Neuron (in vitro differentiated cells): ENCODE measurements at regions not wholly inside any gene's neighbourhood (a gene's known extent, or its start where the extent isn't known, plus 50 kb on each side); places are given as distances from the start of the nearest gene placed in this dataset.
"Not testable (repeated sequence)": the region's sequence is repeated elsewhere in the genome, so short reads cannot be mapped to it uniquely, and the experiment has no call there.

Experiments
- H2AFZ ChIP-seq: one replicate; pipeline ENCODE4 v1.6.1; 2013; ENCODE audit warnings: low read depth, mild to moderate bottlenecking, inconsistent platforms, low read length, moderate library complexity
- H3K27me3 ChIP-seq: one replicate; pipeline ENCODE4 v1.6.1; 2013; ENCODE audit warnings: low read length; ENCODE audit not compliant: insufficient read depth
- H3K36me3 ChIP-seq: one replicate; pipeline ENCODE4 v1.6.1; 2013; ENCODE audit warnings: low read length; ENCODE audit not compliant: insufficient read depth
- H3K4me1 ChIP-seq: one replicate; pipeline ENCODE4 v1.6.1; 2013; ENCODE audit warnings: low read length; ENCODE audit not compliant: insufficient read depth
- H3K4me3 ChIP-seq: 2 replicates; pipeline ENCODE4 v1.5.1; 2013; ENCODE audit warnings: mild to moderate bottlenecking, low read length, moderate library complexity
- H3K9me3 ChIP-seq: one replicate; pipeline ENCODE4 v1.6.1; 2013; ENCODE audit warnings: low read length

- no peaks in the 10 kb centered on the region for H3K4me1 ChIP-seq
- no peaks in the 10 kb centered on the region for H3K9me3 ChIP-seq
- no peak overlapping the region for H2AFZ ChIP-seq
- no peak overlapping the region for H3K4me3 ChIP-seq
- H3K36me3 ChIP-seq, result no peaks in the 10 kb centered on the region
- no peaks in the 10 kb centered on the region for H3K27me3 ChIP-seq
Observed at GRCh38 chr13:90889906-90890834, 457.3 kb upstream of the MIR17HG start.

GRCh38 chr13:90891329-90891728, 456.2 kb upstream of the MIR17HG start:
- Histone ChIP-seq H2AFZ (no peak overlapping the region), H3K27me3 (no peaks in the 10 kb centered on the region), H3K4me1 (peaks cover 5% of the 10 kb centered on the region), H3K9me3 (no peaks in the 10 kb centered on the region), H3K4me3 (no peak overlapping the region), H3K36me3 (no peaks in the 10 kb centered on the region)

GRCh38 chr13:90893199-90893598, 454.3 kb upstream of the MIR17HG start:
- H3K4me3 ChIP-seq, H3K27me3 ChIP-seq, H3K36me3 ChIP-seq, H3K9me3 ChIP-seq, H3K4me1 ChIP-seq, H2AFZ ChIP-seq: not testable (repeated sequence)

- H3K27me3 ChIP-seq, result no peaks in the 10 kb centered on the region
Observed at GRCh38 chr13:90896002-90896401, 451.5 kb upstream of the MIR17HG start.

GRCh38 chr13:90898811-90899210, 448.7 kb upstream of the MIR17HG start:
- Histone ChIP-seq H3K36me3 (no peaks in the 10 kb centered on the region), H3K9me3 (no peaks in the 10 kb centered on the region), H3K4me3 (no peak overlapping the region), H2AFZ (no peak overlapping the region), H3K27me3 (no peaks in the 10 kb centered on the region), H3K4me1 (peaks cover 9% of the 10 kb centered on the region)

More at GRCh38 chr13:90896002-90896401, 451.5 kb upstream of the MIR17HG start:
- Histone ChIP-seq H3K4me3 (no peak overlapping the region), H3K4me1 (peaks cover 9% of the 10 kb centered on the region), H3K36me3 (no peaks in the 10 kb centered on the region), H2AFZ (no peak overlapping the region), H3K9me3 (no peaks in the 10 kb centered on the region)

GRCh38 chr13:90899416-90899815, 448.1 kb upstream of the MIR17HG start:
- Histone ChIP-seq H2AFZ (no peak overlapping the region), H3K36me3 (no peaks in the 10 kb centered on the region), H3K9me3 (no peaks in the 10 kb centered on the region), H3K4me1 (peaks cover 9% of the 10 kb centered on the region), H3K27me3 (no peaks in the 10 kb centered on the region), H3K4me3 (no peak overlapping the region)

- no peaks in the 10 kb centered on the region for H3K36me3 ChIP-seq
- no peak overlapping the region for H2AFZ ChIP-seq
- no peaks in the 10 kb centered on the region for H3K4me1 ChIP-seq
- H3K4me3 ChIP-seq, result no peak overlapping the region
- H3K9me3 ChIP-seq, result no peaks in the 10 kb centered on the region
- no peaks in the 10 kb centered on the region for H3K27me3 ChIP-seq
Observed at GRCh38 chr13:90902255-90902654, 445.2 kb upstream of the MIR17HG start.

GRCh38 chr13:90906554-90906953, 440.9 kb upstream of the MIR17HG start:
- H3K9me3 ChIP-seq, result no peaks in the 10 kb centered on the region
- no peaks in the 10 kb centered on the region for H3K4me1 ChIP-seq
- no peak overlapping the region for H2AFZ ChIP-seq
- no peaks in the 10 kb centered on the region for H3K36me3 ChIP-seq
- H3K27me3 ChIP-seq, result no peaks in the 10 kb centered on the region
- no peak overlapping the region for H3K4me3 ChIP-seq

GRCh38 chr13:90908792-90909191, 438.7 kb upstream of the MIR17HG start:
- no peaks in the 10 kb centered on the region for H3K4me1 ChIP-seq
- no peak overlapping the region for H2AFZ ChIP-seq
- no peak overlapping the region for H3K4me3 ChIP-seq
- no peaks in the 10 kb centered on the region for H3K27me3 ChIP-seq
- no peaks in the 10 kb centered on the region for H3K36me3 ChIP-seq
- no peaks in the 10 kb centered on the region for H3K9me3 ChIP-seq

GRCh38 chr13:90910018-90910639, 437.4 kb upstream of the MIR17HG start:
- no peak overlapping the region for H3K4me3 ChIP-seq
- H2AFZ ChIP-seq, result no peak overlapping the region
- no peaks in the 10 kb centered on the region for H3K4me1 ChIP-seq
- H3K27me3 ChIP-seq, result no peaks in the 10 kb centered on the region
- H3K36me3 ChIP-seq, result no peaks in the 10 kb centered on the region
- no peaks in the 10 kb centered on the region for H3K9me3 ChIP-seq

- Histone ChIP-seq H3K36me3 (no peaks in the 10 kb centered on the region), H3K4me3 (no peak overlapping the region), H3K9me3 (no peaks in the 10 kb centered on the region), H2AFZ (no peak overlapping the region), H3K27me3 (no peaks in the 10 kb centered on the region), H3K4me1 (no peaks in the 10 kb centered on the region)
Observed at GRCh38 chr13:90912247-90912646, 435.2 kb upstream of the MIR17HG start.

- Histone ChIP-seq H2AFZ (no peak overlapping the region), H3K9me3 (no peaks in the 10 kb centered on the region), H3K4me1 (no peaks in the 10 kb centered on the region), H3K36me3 (no peaks in the 10 kb centered on the region), H3K27me3 (no peaks in the 10 kb centered on the region), H3K4me3 (no peak overlapping the region)
Observed at GRCh38 chr13:90918536-90918935, 429.0 kb upstream of the MIR17HG start.

- no peaks in the 10 kb centered on the region for H3K27me3 ChIP-seq
- no peaks in the 10 kb centered on the region for H3K9me3 ChIP-seq
- no peak overlapping the region for H3K4me3 ChIP-seq
- no peaks in the 10 kb centered on the region for H3K4me1 ChIP-seq
- H2AFZ ChIP-seq, result no peak overlapping the region
- no peaks in the 10 kb centered on the region for H3K36me3 ChIP-seq
Observed at GRCh38 chr13:90919153-90919552, 428.3 kb upstream of the MIR17HG start.
